ENCODE measurements at regions not wholly inside any gene's neighbourhood (a gene's known extent, or its start where the extent isn't known, plus 50 kb on each side); places are given as distances from the start of the nearest gene placed in this dataset.

GRCh38 chr1:188371295-188371806, 1542.6 kb downstream of the PLA2G4A start:
- TF ChIP-seq CTCF (IDR thresholded peaks at IDR 0.05; ENCODE audit: low read depth, low read length, missing input control), result no peak
- no peak for TF ChIP-seq RXRA (IDR thresholded peaks at IDR 0.05)
- TF ChIP-seq GABPA (IDR thresholded peaks at IDR 0.05 in 1 of 2, conservative IDR thresholded peaks at IDR 0.05 in 1 of 2), result no peak
- no peak for TF ChIP-seq FOXA1 (IDR thresholded peaks at IDR 0.05)
- TF ChIP-seq REST (IDR thresholded peaks at IDR 0.05), result no peak
- no peak for TF ChIP-seq YY1 (IDR thresholded peaks at IDR 0.05)
- no peak for TF ChIP-seq EGR1 (IDR thresholded peaks at IDR 0.05; ENCODE audit: low read depth in 2 of 2)
- TF ChIP-seq JUND (IDR thresholded peaks at IDR 0.05), result no peak
- no peak for TF ChIP-seq SP1 (IDR thresholded peaks at IDR 0.05)
- no peak for TF ChIP-seq RAD21 (IDR thresholded peaks at IDR 0.05)
- TF ChIP-seq TAF1 (conservative IDR thresholded peaks at IDR 0.05), result no peak
- no peak for TF ChIP-seq NR2F2 (IDR thresholded peaks at IDR 0.05)

All from liver (tissue), 3 donors.